HL-60 (cell line): ENCODE measurements at regions not wholly inside any gene's neighbourhood (a gene's known extent, or its start where the extent isn't known, plus 50 kb on each side); places are given as distances from the start of the nearest gene placed in this dataset.

Source experiments
- CTCF ChIP-seq: IDR thresholded peaks from one replicate; pipeline ENCODE4 v1.5.1; 2011; ENCODE audit warnings: low read length, control low read depth, inconsistent platforms; ENCODE audit not compliant: insufficient read depth
- POLR2AphosphoS5 ChIP-seq: IDR thresholded peaks from 2 replicates; pipeline ENCODE4 v1.6.1; 2012; ENCODE audit warnings: low read depth

GRCh38 chr18:54762386-54762785 is 65.9 kb upstream of the RAB27B start:
- TF ChIP-seq CTCF, result no peak
- no peak for TF ChIP-seq POLR2AphosphoS5
